Central memory CD8-positive, alpha-beta T cell (primary cell): ENCODE measurements at regions not wholly inside any gene's neighbourhood (a gene's known extent, or its start where the extent isn't known, plus 50 kb on each side); places are given as distances from the start of the nearest gene placed in this dataset.

Experiments used
- ATAC-seq: fragments of 150-1000 bp; cut with Tn5 transposase; replicated peaks from 2 replicates; pipeline ENCODE4 v1.10.0; 2022; ENCODE audit warnings: mild to moderate bottlenecking, moderate FRiP score, moderate number of reproducible peaks; ENCODE audit not compliant: poor library complexity, severe bottlenecking; ENCODE audit errors: extremely low read depth
- DNase-seq, 2 donors: peaks; one replicate each; pipeline ENCODE4 v3.0.0; 2021; ENCODE audit warnings: low spot score in 2 of 2
- H3K27ac Mint-ChIP-seq: one replicate; pipeline ENCODE4 v1.8.0; 2022; ENCODE audit warnings: low read depth, mild to moderate bottlenecking, moderate library complexity, mixed read lengths
- H3K27me3 Mint-ChIP-seq: one replicate; pipeline ENCODE4 v1.8.0; 2022; ENCODE audit warnings: mixed read lengths
- H3K36me3 Mint-ChIP-seq: one replicate; pipeline ENCODE4 v1.8.0; 2022; ENCODE audit warnings: mild to moderate bottlenecking, moderate library complexity, mixed read lengths; ENCODE audit not compliant: insufficient read depth
- H3K4me1 Mint-ChIP-seq: one replicate; pipeline ENCODE4 v1.8.0; 2022; ENCODE audit warnings: mixed read lengths
- H3K4me3 Mint-ChIP-seq: one replicate; pipeline ENCODE4 v1.8.0; 2022; ENCODE audit warnings: mild to moderate bottlenecking, moderate library complexity, mixed read lengths
- H3K9me3 Mint-ChIP-seq: one replicate; pipeline ENCODE4 v1.8.0; 2022; ENCODE audit warnings: mixed read lengths

DNA sequence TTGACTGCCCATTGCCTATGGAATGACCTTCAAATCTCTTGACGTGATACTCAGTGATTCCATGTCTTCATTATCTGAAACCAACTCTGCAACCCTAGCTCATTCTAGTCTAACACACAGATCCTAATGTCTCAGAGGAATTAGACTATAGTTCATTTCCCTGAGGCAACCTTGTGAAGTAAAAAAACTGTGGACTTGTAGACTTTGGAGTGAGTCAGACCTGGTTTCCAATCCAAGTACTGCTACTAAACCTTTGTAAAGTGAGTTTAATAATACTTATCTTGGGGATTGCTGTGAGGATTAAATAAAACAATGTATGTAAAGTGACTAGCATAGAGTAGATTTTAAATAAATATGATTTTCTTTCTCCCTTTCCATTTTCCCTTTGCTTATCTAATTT, 226.1 kb downstream of the BLID start:
- Mint-ChIP-seq H3K4me1 (no peaks in the 10 kb centered on the region), H3K36me3 (peaks cover 2% of the 10 kb centered on the region), H3K27me3 (no peaks in the 10 kb centered on the region), H3K27ac (no peak overlapping the region), H3K4me3 (no peak overlapping the region), H3K9me3 (no peaks in the 10 kb centered on the region)
- no peak for DNase-seq
- ATAC-seq, result no peak

DNA sequence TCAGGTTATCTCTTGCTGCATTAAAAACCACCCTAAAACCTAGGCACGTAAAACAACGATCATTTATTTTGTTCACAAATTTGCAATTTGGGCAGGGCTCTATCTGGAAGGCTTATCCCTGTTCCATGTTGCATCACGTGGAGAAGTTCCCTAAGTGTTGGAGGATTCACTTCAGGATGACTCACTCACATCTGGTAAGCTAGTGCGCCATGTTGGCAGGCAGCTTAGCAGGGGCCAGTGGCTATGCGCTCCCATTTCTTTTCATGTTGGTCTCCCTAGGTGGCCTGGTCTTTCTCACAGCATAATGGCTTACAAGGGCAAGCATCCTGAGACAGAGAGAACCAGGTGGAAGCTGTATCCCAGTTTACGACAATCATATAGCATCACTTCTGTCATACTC, 226.8 kb downstream of the BLID start:
- Mint-ChIP-seq H3K4me3 (no peak overlapping the region), H3K27ac (no peak overlapping the region), H3K27me3 (no peaks in the 10 kb centered on the region), H3K36me3 (no peaks in the 10 kb centered on the region), H3K4me1 (no peaks in the 10 kb centered on the region), H3K9me3 (no peaks in the 10 kb centered on the region)
- no peak for DNase-seq
- ATAC-seq, result no peak

DNA sequence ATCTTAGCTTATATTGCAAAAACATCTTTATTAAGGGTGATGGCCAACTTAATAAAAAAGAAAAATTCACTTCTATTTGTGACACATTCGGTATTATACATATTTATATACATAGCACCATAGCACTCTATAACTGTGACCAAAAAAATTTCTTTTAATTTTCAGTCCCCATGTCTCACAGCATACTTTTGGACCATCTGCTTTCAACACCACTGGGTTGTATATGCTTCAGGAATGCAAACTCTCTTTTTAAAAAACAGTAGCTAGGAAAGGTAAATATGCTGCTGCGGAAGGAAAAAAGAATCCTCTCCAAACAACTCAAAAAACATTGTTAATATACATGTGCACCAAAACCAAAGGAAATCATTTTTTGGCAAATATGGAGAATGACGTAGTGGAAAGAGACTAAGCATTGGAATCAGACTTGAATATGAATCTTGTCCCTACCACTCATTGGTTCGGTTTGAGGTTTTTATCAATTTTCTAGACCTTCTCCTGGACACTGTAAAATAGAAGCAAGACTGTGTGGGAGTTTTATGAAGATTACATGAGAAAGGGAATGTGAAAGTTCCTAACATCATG, 227.9 kb downstream of the BLID start:
- ATAC-seq, result no peak
- Mint-ChIP-seq H3K4me1 (no peaks in the 10 kb centered on the region), H3K27ac (no peak overlapping the region), H3K4me3 (no peak overlapping the region), H3K27me3 (no peaks in the 10 kb centered on the region), H3K9me3 (no peaks in the 10 kb centered on the region), H3K36me3 (no peaks in the 10 kb centered on the region)
- no peak for DNase-seq

GRCh38 chr11:121887569-121887968, 228.4 kb downstream of the BLID start:
- H3K27ac Mint-ChIP-seq, result no peak overlapping the region
- H3K4me3 Mint-ChIP-seq, result no peak overlapping the region
- ATAC-seq (no peak), DNase-seq (no peak)
- H3K27me3 Mint-ChIP-seq, result no peaks in the 10 kb centered on the region
- no peaks in the 10 kb centered on the region for H3K9me3 Mint-ChIP-seq
- H3K36me3 Mint-ChIP-seq, result no peaks in the 10 kb centered on the region
- H3K4me1 Mint-ChIP-seq, result no peaks in the 10 kb centered on the region

DNA sequence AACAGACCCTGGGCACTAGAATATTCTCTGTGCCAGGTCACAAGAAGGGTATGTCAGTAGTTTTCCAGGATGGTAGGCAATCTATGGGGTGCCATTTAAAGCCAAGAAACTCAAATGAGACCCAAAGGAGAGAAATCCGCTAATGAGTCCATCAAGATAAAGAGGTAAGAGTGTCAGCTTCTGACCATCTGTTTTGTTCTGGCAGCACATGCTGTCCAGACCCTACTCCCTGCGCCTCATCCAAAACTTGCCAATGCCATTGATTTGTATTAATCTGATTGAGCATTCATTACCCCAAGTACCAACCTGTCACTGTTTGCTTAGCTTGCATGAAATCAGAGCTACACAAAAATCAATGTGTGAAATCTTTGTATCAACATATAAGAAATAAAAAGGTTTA, 229.0 kb downstream of the BLID start:
- DNase-seq (no peak), ATAC-seq (no peak)
- Mint-ChIP-seq H3K4me3 (no peak overlapping the region), H3K9me3 (no peaks in the 10 kb centered on the region), H3K36me3 (no peaks in the 10 kb centered on the region), H3K4me1 (no peaks in the 10 kb centered on the region), H3K27ac (no peak overlapping the region), H3K27me3 (no peaks in the 10 kb centered on the region)

- ATAC-seq, result no peak
- Mint-ChIP-seq H3K9me3 (no peaks in the 10 kb centered on the region), H3K4me3 (no peak overlapping the region), H3K27me3 (no peaks in the 10 kb centered on the region), H3K27ac (no peak overlapping the region), H3K4me1 (no peaks in the 10 kb centered on the region), H3K36me3 (no peaks in the 10 kb centered on the region)
- no peak for DNase-seq
Observed at GRCh38 chr11:121886005-121886734, 229.8 kb downstream of the BLID start.

GRCh38 chr11:121884626-121885025, 231.4 kb downstream of the BLID start:
- Mint-ChIP-seq H3K36me3 (no peaks in the 10 kb centered on the region), H3K4me1 (no peaks in the 10 kb centered on the region), H3K27me3 (no peaks in the 10 kb centered on the region), H3K4me3 (no peak overlapping the region), H3K27ac (no peak overlapping the region), H3K9me3 (peaks cover 1% of the 10 kb centered on the region)
- DNase-seq, result no peak
- ATAC-seq, result no peak

- Mint-ChIP-seq H3K4me1 (no peaks in the 10 kb centered on the region), H3K9me3 (peaks cover 5% of the 10 kb centered on the region), H3K27me3 (peaks cover 11% of the 10 kb centered on the region), H3K36me3 (no peaks in the 10 kb centered on the region), H3K27ac (no peak overlapping the region), H3K4me3 (no peak overlapping the region)
- DNase-seq, result no peak
- no peak for ATAC-seq
Observed at GRCh38 chr11:121881806-121882205, 234.2 kb downstream of the BLID start.

DNA sequence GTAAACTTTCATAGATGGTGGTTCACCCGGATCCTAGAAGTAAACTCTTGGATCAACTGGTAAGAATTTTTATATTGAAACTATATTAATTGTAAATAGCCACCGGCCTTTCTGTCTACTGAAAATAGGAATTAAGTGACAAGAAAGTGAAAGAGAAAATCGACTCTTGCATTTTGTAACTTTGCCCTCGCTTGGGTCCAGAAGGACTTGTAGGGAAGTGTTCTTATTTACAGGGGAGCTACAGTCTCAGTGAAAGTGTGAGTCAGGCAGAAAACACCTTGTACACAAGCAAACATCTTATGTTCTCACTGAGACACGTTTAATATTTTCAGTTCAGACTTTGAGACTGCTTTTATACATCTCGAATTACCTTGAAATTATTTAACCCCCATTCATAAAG, 238.9 kb downstream of the BLID start:
- no peak for DNase-seq
- peaks cover 11% of the 10 kb centered on the region for H3K27me3 Mint-ChIP-seq
- H3K4me1 Mint-ChIP-seq, result no peaks in the 10 kb centered on the region
- H3K27ac Mint-ChIP-seq, result no peak overlapping the region
- ATAC-seq, result no peak
- peaks cover 5% of the 10 kb centered on the region for H3K9me3 Mint-ChIP-seq
- H3K36me3 Mint-ChIP-seq, result no peaks in the 10 kb centered on the region
- H3K4me3 Mint-ChIP-seq, result no peak overlapping the region

DNA sequence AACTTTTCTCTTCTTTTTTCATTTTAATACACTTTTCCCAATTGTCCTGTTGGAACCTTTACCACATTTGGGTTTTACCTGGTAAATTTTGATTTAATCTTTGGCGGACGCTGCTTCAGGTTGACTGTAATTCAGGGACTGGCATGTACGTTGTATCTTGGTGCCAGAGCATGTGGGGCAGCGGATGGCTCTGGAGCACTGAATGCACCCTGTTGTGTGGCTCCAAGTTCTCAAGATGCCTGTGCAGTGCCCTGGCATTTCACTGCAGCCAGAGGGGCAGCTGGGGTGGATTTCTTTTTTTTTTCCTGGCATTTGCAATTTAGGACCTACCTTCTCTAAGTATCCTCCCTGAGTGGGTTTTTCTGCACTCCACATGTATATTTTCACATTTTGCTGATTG, 242.2 kb downstream of the BLID start:
- ATAC-seq, result no peak
- DNase-seq, result no peak
- Mint-ChIP-seq H3K9me3 (no peaks in the 10 kb centered on the region), H3K36me3 (no peaks in the 10 kb centered on the region), H3K27me3 (peaks cover 5% of the 10 kb centered on the region), H3K27ac (no peak overlapping the region), H3K4me1 (no peaks in the 10 kb centered on the region), H3K4me3 (no peak overlapping the region)

DNA sequence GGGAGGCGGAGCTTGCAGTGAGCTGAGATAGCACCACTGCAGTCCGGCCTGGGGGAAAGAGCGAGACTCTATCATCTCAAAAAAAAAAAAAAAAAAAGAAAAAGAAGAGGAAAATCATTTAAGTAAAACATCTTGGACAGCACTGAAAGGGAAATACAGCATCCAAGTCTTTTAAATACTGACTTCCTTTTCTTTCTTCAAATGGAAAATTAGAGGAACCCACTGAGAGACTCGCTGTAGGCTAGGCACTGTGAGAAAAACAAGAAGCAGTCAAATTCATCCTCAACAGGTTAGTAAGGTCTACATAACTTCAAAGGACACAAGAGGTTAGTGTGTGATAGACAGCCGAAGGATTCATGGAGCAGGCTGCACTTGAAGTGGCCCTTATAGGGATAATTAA, 243.7 kb downstream of the BLID start:
- Mint-ChIP-seq H3K4me3 (no peak overlapping the region), H3K27ac (no peak overlapping the region), H3K27me3 (no peaks in the 10 kb centered on the region), H3K9me3 (no peaks in the 10 kb centered on the region), H3K36me3 (no peaks in the 10 kb centered on the region), H3K4me1 (no peaks in the 10 kb centered on the region)
- no peak for DNase-seq
- no peak for ATAC-seq

DNA sequence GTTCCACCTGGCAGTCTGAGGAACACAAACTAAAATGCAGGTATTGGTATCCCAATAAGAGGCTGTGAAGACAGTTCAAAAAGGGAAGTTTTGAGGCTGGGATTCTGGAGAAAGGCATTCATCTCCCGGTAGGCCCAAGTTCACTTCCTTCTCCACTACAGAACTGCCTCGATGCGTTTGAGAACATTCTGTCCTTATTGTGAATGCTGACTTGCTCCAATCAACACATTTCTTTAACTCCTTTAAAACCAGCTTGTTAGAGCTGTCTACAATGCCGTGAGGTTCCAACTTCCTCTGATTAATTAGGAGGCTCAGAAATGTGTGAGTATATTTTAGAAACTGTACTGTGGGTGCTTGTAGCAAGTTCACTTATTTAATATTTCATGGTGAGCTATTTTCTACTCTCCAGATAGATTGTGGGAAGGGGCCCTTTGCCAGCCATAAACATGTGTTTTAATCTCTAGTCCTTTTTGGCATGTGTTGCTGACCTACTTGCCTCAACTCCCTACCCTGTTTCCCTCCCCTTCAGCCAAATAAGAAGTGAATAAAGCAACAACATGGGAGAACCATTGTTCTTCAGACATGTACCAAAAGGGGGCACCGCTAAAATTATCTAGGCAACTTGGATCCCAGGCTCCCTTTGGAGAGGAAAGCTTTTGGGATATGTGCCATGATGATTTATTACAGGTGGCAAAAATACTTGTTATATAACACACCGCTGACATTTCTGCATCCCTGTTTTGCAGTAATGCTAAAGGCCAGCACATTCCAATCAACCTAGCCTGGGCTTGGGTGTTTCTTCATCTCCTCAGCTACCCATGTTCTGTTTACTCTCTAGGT, 245.6 kb downstream of the BLID start:
- no peaks in the 10 kb centered on the region for H3K4me1 Mint-ChIP-seq
- no peaks in the 10 kb centered on the region for H3K9me3 Mint-ChIP-seq
- no peak overlapping the region for H3K27ac Mint-ChIP-seq
- H3K36me3 Mint-ChIP-seq, result no peaks in the 10 kb centered on the region
- H3K27me3 Mint-ChIP-seq, result no peaks in the 10 kb centered on the region
- DNase-seq, result no peak
- no peak overlapping the region for H3K4me3 Mint-ChIP-seq
- ATAC-seq, result no peak

- H3K27me3 Mint-ChIP-seq, result no peaks in the 10 kb centered on the region
- peaks cover 4% of the 10 kb centered on the region for H3K9me3 Mint-ChIP-seq
- no peak overlapping the region for H3K4me3 Mint-ChIP-seq
Observed at GRCh38 chr11:121869478-121869877, 246.5 kb downstream of the BLID start.

More at GRCh38 chr11:121869478-121869877, 246.5 kb downstream of the BLID start:
- H3K36me3 Mint-ChIP-seq, result no peaks in the 10 kb centered on the region
- no peak for ATAC-seq
- no peaks in the 10 kb centered on the region for H3K4me1 Mint-ChIP-seq
- H3K27ac Mint-ChIP-seq, result no peak overlapping the region
- no peak for DNase-seq
